ENCODE measurements at regions not wholly inside any gene's neighbourhood (a gene's known extent, or its start where the extent isn't known, plus 50 kb on each side); places are given as distances from the start of the nearest gene placed in this dataset.

DNA sequence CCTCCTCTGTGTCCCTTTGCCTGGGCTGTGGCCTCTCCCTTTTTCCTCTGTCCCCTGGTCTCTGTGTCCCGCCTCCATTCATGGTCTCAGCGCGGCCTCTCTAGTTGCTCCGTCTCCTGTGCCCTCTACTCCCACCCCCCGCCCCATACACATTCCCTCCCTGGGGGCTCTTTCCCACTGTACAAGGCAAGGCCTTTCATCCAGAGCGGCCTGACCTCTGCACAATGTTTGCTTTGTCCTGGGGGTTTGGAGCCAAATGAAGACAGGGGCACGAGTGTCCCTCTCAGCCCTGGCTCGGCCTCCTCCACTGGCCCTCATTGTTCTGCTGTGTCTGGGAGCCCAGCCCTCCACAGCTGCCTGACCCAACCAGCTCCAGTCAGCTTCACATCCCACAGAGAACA lies 678.6 kb downstream of the BCL11B start:
- no peak for TF ChIP-seq MYC (IDR thresholded peaks at IDR 0.05; ENCODE audit: low read depth, low read length)
- TF ChIP-seq, protein P1, sequence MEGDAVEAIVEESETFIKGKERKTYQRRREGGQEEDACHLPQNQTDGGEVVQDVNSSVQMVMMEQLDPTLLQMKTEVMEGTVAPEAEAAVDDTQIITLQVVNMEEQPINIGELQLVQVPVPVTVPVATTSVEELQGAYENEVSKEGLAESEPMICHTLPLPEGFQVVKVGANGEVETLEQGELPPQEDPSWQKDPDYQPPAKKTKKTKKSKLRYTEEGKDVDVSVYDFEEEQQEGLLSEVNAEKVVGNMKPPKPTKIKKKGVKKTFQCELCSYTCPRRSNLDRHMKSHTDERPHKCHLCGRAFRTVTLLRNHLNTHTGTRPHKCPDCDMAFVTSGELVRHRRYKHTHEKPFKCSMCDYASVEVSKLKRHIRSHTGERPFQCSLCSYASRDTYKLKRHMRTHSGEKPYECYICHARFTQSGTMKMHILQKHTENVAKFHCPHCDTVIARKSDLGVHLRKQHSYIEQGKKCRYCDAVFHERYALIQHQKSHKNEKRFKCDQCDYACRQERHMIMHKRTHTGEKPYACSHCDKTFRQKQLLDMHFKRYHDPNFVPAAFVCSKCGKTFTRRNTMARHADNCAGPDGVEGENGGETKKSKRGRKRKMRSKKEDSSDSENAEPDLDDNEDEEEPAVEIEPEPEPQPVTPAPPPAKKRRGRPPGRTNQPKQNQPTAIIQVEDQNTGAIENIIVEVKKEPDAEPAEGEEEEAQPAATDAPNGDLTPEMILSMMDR (IDR thresholded peaks at IDR 0.05; ENCODE audit: low read depth, low read length) = no peak
- TF ChIP-seq, protein P2, sequence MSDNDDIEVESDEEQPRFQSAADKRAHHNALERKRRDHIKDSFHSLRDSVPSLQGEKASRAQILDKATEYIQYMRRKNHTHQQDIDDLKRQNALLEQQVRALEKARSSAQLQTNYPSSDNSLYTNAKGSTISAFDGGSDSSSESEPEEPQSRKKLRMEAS (IDR thresholded peaks at IDR 0.05; ENCODE audit: low read depth, low read length) = no peak
- no peak for TF ChIP-seq POLR2A (IDR thresholded peaks at IDR 0.05; ENCODE audit: extremely low read depth, insufficient read length)
- no peak for DNase-seq (ENCODE audit: low read depth)
- H3K4me3 ChIP-seq (ENCODE audit: low read depth, low read length) = no peak overlapping the region

- no peak for TF ChIP-seq POLR2A (IDR thresholded peaks at IDR 0.05; ENCODE audit: extremely low read depth, insufficient read length)
- TF ChIP-seq, protein P2 (IDR thresholded peaks at IDR 0.05; ENCODE audit: low read depth, low read length) = no peak
- no peak for TF ChIP-seq MYC (IDR thresholded peaks at IDR 0.05; ENCODE audit: low read depth, low read length)
- DNase-seq (ENCODE audit: low read depth) = no peak
- H3K4me3 ChIP-seq (ENCODE audit: low read depth, low read length) = no peak overlapping the region
Observed at GRCh38 chr14:98594156-98594555, 677.8 kb downstream of the BCL11B start.

- H3K4me3 ChIP-seq (ENCODE audit: low read depth, low read length) = no peak overlapping the region
- DNase-seq (ENCODE audit: low read depth) = no peak
- TF ChIP-seq MYC (IDR thresholded peaks at IDR 0.05; ENCODE audit: low read depth, low read length) = no peak
- TF ChIP-seq, protein P2 (IDR thresholded peaks at IDR 0.05; ENCODE audit: low read depth, low read length) = no peak
- TF ChIP-seq POLR2A (IDR thresholded peaks at IDR 0.05; ENCODE audit: extremely low read depth, insufficient read length) = no peak
- TF ChIP-seq, protein P1 (IDR thresholded peaks at IDR 0.05; ENCODE audit: low read depth, low read length) = no peak
Observed at GRCh38 chr14:98598576-98598975, 673.4 kb downstream of the BCL11B start.

- no peak for TF ChIP-seq MYC (IDR thresholded peaks at IDR 0.05; ENCODE audit: low read depth, low read length)
- TF ChIP-seq, protein P2 (IDR thresholded peaks at IDR 0.05; ENCODE audit: low read depth, low read length) = no peak
- TF ChIP-seq, protein P1 (IDR thresholded peaks at IDR 0.05; ENCODE audit: low read depth, low read length) = no peak
- no peak for TF ChIP-seq POLR2A (IDR thresholded peaks at IDR 0.05; ENCODE audit: extremely low read depth, insufficient read length)
- DNase-seq (ENCODE audit: low read depth) = no peak
- H3K4me3 ChIP-seq (ENCODE audit: low read depth, low read length) = no peak overlapping the region
Observed at GRCh38 chr14:98599082-98599481, 672.9 kb downstream of the BCL11B start.

GRCh38 chr14:98602983-98603382 lies 669.0 kb downstream of the BCL11B start:
- TF ChIP-seq POLR2A (IDR thresholded peaks at IDR 0.05; ENCODE audit: extremely low read depth, insufficient read length) (no peak), MYC (IDR thresholded peaks at IDR 0.05; ENCODE audit: low read depth, low read length) (no peak)
- DNase-seq (ENCODE audit: low read depth) = no peak
- H3K4me3 ChIP-seq (ENCODE audit: low read depth, low read length) = no peak overlapping the region

- no peak for DNase-seq (ENCODE audit: low read depth)
- TF ChIP-seq MYC (IDR thresholded peaks at IDR 0.05; ENCODE audit: low read depth, low read length) = no peak
- TF ChIP-seq, protein P2 (IDR thresholded peaks at IDR 0.05; ENCODE audit: low read depth, low read length) = no peak
- no peak for TF ChIP-seq POLR2A (IDR thresholded peaks at IDR 0.05; ENCODE audit: extremely low read depth, insufficient read length)
- TF ChIP-seq, protein P1 (IDR thresholded peaks at IDR 0.05; ENCODE audit: low read depth, low read length) = no peak
- no peak overlapping the region for H3K4me3 ChIP-seq (ENCODE audit: low read depth, low read length)
Observed at GRCh38 chr14:98605043-98605442, 667.0 kb downstream of the BCL11B start.

All from NB4 (cell line).